DMS153 (cell line): ENCODE measurements at regions not wholly inside any gene's neighbourhood (a gene's known extent, or its start where the extent isn't known, plus 50 kb on each side); places are given as distances from the start of the nearest gene placed in this dataset.
A peak's percentile ranks its signal among the peaks of the same experiment; 100 is the strongest.
"Not testable (repeated sequence)": the region's sequence is repeated elsewhere in the genome, so short reads cannot be mapped to it uniquely, and the experiment has no call there.

Source experiments
- DNase-seq: peaks from one replicate; lab custom pipeline; 2025; lab: John Stamatoyannopoulos, UW

DNA sequence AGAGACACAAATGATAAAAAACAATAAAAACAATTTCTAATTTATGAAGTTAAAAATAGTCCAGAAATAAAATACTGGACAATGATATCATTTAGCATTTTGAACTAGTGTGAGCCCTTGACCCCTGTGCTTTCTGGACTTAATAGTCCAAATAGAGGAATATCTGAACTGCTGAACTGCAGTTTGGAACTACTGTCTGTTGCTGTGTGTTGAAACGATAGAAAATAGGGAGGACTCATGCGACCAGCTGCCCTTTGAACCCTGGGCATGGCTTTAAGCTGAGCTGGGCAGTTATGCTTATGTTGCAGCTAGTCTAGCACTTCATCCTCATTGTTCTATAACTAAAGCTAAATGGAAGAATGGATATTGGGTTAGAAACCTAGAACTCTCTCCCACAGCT, 99.5 kb downstream of the FMR1NB start:
- no peak for DNase-seq

DNA sequence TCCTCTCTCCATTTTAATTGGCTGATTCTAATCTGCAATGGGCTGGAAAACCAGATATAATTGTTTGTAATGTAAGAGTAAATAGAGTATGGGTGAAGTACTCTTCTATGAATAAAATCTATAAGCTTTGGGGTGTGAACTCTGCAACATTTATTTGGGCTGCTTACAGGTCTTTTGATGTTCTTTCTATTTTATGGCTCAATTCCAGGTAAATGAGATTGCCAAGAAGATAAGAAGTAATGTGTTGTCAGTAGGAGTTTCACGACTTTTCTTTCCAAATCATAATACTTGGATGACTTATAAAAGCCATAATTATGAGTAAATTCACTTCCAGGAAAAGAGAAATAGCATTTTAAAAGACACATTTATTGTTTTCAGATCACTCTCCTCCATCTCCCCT, 103.5 kb downstream of the FMR1NB start:
- DNase-seq, result no peak

DNA sequence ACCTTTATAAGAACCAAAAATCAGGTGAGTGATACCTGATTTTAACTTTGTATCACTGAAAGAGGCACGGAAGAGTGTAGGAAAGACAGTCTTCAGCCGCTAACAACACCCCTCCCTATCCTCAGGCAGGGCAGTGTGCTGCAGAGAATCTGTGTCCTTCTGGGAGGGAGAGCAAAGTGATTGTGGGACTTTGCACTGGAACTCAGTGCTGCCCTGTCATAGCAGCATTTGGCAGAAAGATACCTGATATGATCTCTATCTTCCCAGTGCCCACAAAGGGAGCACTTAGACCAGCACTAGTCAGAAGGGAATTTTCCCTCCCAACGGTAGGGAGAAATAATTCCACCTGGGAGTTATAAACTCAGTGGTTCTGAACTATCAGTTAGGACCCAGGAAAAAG, 139.0 kb downstream of the FMR1NB start:
- no peak for DNase-seq

DNA sequence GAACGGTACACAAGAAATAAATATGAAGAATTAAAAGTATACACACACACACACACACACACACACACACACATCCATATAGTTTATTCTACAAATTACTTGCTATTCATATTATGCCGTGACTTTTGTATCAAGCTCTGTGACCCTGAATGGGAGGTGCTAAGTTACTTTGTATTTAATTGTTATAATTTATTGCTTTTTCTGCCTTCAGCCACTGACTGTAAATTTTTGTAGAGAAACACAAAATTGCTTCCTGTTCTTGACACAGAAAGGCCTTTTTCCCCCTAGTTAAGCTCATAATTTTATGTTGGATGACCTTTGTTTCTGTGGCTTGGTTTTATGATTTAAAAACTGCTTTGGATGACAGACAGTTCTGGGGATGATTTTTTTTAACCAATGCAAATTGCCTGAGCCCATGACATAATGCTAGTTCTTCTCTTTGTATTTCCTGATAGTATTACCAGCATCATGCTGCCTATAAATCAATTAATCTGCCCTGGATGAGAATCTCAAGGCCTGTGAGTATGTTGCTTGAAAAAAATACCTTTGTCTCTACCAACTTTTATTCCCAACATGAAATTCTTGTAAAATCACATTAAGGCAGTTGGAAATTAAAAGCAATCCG, 140.0 kb downstream of the FMR1NB start:
- DNase-seq, result no peak

DNA sequence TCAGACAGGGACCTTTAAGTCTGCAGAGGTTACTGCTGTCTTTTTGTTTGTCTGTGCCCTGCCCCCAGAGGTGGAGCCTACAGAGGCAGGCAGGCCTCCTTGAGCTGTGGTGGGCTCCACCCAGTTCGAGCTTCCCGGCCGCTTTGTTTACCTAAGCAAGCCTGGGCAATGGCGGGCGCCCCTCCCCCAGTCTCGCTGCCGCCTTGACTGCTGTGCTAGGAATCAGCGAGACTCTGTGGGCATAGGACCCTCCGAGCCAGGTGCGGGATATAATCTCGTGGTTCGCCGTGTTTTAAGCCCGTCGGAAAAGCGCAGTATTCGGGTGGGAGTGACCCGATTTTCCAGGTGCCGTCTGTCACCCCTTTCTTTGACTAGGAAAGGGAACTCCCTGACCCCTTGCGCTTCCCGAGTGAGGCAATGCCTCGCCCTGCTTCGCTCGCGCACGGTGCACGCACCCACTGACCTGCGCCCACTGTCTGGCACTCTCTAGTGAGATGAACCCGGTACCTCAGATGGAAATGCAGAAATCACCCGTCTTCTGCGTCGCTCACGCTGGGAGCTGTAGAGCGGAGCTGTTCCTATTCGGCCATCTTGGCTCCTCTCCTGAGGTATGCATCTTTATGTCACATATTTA, 147.9 kb downstream of the FMR1NB start:
- not testable (repeated sequence) for DNase-seq

DNA sequence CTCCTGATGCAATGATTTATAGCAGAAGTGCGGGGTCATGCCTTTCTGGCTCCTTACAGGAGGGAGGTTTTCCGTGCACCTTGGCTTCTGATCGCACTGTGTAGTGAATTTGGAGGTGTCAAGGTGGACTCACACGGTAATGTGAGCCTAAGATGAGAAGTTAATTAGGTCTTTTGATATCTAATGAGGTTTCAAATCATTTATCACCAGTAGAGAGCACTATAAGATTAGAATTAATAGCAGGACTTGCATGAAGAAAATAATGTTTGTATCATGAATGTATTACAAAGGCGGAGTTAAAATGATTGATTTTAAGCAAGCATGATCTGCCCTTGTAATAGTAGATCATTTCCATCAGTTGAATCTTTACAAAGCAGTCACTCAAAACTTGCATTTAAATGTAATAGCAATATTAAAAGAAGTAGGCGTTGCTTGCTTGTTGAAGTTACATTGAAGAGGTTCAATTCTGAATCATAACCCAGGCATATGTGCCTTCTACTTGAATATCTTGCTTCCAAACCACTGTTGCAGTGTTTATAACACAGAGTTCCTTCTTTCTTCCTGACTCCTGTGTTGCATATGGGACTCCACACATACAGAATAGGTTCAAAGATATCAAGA, 152.1 kb downstream of the FMR1NB start:
- DNase-seq, result peak; percentile 38

DNA sequence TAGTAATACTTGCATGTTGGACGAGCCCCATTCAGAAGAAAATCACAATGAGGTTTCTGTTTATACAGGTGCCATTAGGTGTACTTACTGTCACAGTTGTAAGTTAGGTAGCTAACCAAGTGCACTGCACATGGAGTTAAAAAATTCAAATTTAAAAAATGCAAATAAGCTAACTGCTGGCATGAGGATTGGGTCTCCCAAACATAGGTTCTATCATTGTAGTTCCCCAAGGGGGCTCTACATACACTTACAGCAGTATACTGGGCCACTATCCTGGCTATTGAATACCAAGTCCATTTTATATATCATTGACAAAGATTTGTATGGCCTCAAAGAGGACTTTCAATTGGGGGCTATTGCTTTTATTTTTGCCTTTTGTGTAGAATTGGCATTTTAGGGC, 153.4 kb downstream of the FMR1NB start:
- DNase-seq, result no peak

DNA sequence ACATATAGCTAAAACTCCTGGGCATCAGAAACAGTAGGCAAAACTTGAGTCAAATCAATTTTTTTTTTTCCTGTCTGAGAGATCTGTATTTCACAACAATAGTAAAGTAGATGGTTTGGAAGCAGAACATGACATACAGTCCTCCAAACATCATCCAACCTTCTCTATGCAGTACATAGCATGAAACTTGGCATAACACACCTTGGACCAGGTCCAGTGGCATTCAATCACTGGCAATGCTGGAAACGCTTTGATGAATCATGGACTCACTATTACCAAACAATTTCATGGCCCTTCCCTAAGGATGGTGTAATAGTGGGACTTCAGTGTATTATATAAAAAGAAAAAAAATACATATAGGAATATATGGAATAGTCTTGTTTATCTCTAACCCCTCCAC, 154.6 kb downstream of the FMR1NB start:
- DNase-seq, result no peak

DNA sequence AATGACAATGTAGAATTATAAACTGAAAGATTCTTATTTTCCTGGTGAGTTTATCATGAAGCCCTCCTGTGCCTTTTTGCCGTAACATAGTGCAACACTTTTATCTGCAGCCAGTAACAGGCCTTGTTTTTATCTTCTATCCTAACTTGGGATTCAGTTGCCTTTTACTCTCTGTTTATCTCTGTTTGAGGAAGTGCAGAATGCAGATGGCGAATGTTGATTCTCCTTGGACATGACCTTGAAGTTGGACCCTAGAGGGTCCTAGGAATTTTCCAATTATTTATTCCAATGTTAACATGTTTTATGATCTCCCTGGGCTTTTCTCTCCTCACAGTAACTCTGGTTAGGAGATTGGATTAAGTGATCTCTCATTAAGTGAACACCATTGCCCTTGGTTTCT, 165.0 kb downstream of the FMR1NB start:
- DNase-seq, result no peak

DNA sequence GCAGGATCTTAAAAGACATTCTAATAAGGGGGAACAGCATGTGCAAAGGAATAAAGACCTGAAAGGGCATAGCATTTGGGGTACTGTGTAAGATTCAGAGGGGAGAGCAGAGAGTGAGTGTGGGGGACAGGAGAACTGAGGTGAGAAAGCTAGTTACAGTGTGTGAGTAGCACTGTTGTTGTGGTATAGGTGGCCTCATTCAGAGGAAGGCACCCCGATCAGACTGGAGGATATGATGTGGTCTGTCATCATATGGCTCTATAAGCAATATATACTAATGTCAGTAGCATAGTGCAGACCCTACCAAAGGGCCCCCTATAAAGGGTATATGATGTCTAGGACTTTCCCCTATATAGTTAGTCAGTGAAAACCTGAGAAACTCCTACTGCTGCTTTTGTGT, 175.8 kb downstream of the FMR1NB start:
- DNase-seq, result no peak

DNA sequence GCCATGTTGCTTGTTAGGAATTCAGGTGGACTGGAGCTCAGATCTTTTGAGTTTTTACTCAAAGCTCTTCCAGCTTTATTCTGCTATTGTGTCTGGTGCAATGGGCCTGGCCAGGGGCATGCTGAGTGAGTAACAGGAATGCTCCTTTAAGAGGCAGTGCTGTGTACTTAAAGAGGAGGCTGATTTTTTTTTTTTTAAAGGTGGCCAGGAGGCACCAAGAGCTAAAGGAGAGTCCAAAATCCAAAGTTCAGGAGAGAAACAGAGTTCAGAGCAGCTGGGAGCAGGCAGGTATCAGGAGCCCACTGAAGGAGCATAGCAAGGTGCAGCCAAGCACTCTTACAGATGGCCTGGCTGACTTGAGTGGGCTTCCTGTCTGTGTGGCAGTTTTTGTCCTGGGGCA, 178.7 kb downstream of the FMR1NB start:
- DNase-seq, result no peak

DNA sequence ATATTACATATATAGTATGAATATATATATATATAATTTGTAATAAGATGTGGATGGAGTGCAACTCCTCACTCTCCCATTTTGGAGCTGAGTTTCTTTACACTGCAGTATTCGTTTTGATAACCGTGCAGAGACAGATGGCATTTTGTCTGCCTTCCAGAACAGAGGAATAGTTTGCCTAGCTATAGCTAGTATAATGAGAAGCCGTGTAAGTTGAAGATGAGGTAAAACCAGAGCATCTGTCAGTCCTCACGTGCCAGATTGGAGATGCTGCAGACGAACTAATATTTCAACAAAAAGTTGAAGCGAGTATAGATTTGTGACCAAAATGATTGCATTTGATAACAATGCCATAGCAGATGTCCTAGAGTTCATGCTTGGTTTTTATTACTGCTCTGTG, 180.6 kb downstream of the FMR1NB start:
- DNase-seq, result no peak

DNA sequence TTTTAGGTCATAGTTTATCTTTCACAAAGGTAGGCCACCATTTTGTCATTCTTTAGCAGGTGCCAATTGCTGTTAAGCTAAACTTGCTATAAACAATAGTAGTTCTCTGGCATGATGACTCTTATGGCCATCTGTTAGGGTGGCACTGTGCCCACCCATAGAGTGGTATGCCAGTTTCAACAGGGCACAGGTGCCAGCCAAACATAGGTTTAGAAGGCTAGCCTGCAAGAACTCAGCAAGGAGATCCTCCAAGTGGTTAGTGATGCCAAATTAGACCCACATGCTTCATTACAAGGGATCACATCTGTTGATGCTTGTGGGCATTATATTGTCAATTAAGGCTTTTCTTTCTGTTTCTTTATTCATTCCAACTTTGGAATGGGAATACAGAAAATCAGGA, 204.5 kb downstream of the FMR1NB start:
- DNase-seq, result no peak

DNA sequence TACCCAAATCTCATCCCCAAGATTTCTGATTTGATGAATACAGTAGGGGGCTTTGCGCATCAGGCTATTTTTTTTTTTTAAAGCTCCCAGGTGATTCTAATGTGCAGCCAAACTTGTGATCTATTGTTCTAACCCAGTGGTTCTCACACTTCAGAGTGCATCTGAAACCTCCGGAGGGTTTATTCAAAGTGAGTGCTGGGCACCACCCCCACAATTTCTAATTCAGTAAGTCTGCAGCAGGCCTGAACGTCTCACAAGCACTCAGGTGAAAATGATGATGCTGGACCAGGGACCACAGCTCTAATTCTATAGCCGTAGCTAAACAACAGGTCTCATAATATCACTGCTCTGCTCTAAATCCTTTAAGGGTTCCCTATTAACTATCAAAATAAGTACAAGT, 211.4 kb downstream of the FMR1NB start:
- DNase-seq, result no peak

DNA sequence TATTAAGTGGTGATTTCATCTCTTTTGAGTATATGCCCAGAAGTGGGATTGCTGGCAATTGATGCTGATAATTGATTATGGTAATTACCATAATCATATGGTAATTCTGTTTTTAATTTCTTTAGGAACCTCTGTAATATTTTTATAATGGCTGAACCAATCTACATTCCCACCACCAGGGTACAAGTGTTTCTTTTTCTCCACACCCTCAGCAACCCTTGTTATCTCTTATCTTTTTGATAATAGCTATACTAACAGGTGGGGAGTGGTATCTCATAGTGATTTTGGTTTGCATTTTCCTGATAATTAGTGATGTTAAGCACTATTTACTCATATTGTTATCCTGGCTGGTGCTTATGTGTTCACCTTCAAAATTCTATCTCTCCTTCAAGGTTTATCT, 212.6 kb downstream of the FMR1NB start:
- no peak for DNase-seq

DNA sequence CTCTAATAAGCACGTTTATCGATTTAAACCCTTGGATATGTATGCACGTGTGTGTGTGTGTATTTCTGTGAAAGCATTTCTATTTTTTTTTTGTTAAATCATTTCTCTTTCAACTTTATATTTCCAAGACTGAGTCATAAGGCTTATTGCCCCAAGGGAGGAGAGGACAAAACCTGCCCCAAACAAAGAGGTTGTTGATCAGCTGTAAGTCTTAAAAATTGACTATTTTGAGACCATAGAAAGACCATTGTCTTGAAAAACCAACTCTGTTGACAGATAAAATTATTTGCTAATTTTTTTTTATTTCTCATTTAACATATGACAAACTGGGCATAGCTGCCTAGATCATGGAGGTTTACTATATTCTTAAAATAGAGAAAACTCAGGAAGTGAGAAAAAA, 222.4 kb downstream of the FMR1NB start:
- DNase-seq, result no peak

DNA sequence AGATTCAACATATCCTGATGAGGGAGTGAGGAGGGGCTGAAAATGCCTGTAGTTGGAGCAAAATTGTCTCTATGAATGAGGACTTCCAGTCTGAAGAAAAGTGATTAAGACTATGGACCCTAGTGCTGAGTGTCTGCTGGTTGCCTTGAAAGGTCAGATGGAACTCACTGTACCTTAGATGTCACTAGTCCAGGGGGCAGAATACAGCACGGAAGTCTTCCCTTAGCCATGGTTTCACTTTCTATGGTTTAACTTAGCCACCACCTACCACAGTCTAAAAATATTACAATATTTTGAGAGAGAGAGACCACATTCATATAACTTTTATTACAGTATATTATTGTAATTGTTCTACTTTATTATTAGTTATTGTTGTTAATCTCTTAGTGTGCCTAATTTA, 223.1 kb downstream of the FMR1NB start:
- no peak for DNase-seq

DNA sequence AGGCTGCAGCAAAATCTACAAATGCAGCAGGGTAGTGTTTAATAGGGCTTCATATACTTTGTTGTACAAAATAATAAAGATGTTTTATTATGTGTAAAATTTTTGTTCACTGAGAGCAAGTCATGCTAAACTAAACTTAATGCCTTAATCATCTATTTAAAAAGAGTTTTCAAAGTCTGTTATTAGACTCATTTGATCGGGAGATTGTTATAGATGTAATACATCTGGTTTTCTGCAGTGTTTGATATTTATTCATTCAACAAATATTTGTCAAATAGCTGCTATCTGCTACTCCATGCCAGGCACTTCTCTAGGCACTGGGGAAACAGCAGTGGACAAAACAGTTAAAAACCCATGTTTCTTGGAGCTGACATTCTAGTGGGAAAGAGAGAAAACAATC, 233.6 kb downstream of the FMR1NB start:
- no peak for DNase-seq

DNA sequence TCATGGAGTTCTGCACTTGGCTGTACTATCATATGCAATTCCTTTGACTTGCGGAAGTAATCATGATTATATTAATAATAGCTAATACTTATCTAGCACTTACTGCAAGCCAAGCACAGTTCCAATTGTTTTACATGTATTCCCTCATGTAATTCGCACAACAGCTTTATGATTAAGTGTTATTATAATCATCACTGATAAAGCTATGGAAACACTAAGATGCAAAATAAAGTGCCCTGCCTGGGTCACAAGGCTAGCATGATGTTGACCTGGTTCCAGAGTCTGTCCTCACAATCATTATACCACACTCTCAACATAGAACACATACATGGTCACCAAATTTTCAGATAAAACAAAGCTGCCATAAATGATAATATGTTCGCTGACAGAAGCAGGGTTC, 234.6 kb downstream of the FMR1NB start:
- no peak for DNase-seq

DNA sequence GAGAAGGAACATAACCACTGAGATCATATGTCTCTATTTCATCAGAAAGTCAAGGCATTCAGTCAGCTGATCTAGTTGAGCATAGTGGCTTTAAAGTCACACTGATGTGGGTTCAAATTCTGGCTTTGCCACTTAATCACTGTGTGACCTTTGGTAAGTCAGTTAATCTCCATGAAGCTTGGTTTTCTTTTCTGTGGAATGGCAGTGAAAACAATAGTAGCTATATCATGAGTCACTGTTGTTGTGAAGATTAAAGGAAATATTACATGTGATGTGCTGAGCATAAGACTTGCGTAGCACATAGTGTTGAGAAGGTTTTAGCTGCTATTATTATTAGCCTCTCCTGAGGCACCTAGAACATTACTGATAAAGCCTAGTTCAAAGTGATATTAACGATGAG, 242.2 kb downstream of the FMR1NB start:
- DNase-seq, result no peak

DNA sequence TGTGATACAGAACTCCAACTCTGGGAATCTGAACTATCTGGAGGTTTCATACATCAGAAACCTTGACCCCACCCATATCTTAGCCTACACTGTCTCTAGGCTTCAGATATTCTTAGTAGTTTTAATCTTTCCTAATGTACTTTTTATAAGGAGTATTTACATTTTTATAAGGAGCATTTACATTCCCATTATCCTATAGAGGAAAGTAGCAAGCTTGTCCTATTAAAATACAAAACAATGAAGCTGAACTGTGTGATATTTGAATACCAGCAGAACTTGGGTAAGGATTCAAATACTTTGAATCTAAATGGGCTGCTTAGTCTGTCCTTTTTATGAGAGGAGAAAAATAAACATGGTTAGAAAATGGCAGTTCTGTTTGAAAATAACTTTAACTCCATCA, 247.4 kb downstream of the FMR1NB start:
- no peak for DNase-seq

DNA sequence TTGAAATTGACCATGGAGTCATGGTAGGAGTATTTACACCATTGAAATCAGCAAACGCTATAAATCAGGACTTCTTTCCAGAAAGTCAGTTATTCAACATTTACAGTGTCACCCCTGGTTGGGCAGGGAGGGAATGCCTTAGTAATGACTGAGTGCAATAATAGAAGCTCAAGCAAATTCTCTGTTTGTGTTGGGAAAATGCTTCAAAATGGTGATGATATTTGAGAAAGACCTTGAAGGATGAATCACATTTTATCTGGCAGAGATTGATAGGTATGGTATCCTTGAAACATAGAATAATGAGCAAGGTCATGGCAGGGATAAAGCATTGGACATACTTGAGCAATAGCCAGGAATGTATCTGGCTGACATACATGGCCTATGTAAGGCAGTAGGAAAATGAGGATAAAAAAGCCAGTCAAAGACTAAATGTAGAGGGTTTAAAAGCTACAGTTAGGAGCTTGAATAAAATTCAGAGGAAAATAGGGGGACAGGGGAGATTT, 248.7 kb downstream of the FMR1NB start:
- no peak for DNase-seq

DNA sequence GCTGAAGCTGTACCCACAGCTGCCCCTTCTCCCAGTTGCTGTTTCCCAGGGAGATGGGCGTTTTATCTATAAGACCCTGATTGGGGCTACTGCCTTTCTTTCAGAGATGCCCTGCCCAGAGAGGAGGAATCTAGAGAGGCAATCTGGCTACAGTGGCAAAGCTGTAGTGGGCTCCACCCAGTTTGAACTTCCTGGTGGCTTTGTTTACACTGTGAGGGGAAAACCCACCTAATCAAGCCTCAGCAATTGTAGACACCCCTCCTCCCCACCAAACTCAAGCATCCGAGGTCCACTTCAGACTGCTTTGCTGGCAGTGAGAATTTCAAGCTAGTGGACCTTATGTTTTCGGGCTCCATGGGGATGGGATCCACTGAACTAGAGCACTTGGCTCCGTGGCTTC, 240.4 kb upstream of the AFF2 start:
- DNase-seq, result no peak

DNA sequence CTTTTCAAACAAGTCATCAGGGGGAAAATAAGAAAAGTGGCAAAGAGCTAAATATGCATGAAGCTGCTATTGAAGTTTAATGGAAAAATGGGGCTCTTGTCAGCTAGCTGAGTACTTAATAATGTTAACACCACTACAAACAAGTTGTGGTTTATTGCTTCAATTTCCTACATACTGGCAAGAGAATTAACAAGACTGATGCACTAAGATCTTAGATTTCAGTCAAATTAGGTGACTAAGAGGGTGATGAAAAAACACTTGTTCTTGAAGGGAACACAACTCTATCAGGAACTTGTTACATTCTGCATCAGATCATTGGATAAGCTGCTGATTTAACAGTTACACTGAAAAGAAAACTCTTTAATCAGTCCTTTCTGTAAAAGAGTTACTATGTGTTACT, 234.6 kb upstream of the AFF2 start:
- no peak for DNase-seq
